GOT3 (cell line): ENCODE measurements at regions not wholly inside any gene's neighbourhood (a gene's known extent, or its start where the extent isn't known, plus 50 kb on each side); places are given as distances from the start of the nearest gene placed in this dataset.

Source experiments
- DNase-seq: peaks from one replicate; lab custom pipeline; 2025; ENCODE audit warnings: mixed read lengths; lab: John Stamatoyannopoulos, UW

DNA sequence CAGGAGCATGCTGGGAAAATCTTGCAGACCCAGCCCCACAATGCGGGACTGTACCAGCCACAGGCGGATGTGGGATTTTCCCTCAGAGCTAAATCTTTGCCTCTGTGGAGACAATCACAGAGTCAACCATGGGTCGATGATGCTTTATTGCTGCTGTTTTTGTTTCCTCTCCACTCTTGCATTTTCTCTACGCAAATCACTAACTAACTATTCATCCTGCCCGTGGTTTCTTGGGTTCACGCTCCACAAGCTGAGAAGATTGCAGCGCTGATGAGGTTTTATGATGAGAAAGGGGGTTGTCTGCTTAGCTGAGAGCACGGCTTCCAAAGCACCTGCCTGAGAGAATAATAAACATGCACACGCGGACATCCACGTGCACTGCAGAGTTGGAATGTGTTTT lies 500.2 kb upstream of the ADAMTS16 start:
- DNase-seq = no peak

DNA sequence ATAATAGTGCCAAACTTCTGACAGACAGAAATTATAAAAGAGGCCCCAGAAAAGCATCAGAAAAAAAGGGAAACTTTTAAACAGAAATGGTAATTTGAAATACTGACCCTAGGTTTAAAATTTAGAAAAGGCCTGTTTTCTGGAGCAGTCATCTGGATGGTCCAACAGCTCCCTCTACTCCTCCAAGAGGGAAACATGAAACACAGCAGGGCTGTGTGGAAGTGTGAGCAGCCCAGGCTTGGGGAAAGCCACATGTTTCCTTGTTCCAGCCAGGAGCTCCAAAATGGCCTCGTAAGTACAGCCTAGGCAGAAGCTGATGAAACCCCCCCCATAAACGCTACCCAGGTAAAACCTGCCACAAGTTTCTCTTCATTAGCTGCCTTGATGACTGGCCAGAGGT lies 499.3 kb upstream of the ADAMTS16 start:
- no peak for DNase-seq

DNA sequence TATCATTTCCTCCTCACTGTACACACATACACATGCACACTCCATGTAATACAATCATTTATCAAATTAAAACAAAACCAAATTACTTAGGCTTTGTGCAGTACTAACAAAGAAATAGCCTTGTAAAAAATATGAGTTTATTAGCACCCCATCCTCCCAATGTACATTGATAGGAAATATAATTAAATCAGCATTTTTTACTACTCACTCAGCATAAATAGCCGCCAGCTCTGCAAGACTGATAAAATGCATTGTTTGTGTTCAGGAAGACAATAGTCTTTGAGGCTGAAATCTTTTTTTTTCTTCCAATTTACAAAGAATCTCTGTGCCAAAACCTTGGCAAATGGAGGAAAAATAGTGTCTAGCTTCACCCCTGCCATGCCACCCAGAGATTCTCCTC lies 497.6 kb upstream of the ADAMTS16 start:
- no peak for DNase-seq

DNA sequence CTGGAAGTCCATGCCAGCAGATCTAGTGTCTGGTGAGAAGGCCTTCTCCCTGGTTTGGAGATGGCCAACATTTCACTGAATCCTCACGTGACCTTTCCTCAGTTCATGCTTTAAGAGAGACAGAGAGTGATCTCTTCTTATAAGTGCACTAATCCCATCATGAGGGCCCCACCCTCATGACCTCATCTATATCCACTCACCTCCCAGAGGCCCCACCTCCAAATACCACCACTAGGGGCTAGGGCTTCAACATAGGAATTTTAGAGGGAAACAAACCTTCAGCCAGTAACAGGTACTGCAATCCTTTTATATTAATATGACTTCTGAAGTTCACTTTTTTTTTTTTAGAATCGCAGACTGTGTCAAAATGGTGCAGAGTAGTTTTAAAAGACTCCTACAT lies 496.9 kb upstream of the ADAMTS16 start:
- no peak for DNase-seq

DNA sequence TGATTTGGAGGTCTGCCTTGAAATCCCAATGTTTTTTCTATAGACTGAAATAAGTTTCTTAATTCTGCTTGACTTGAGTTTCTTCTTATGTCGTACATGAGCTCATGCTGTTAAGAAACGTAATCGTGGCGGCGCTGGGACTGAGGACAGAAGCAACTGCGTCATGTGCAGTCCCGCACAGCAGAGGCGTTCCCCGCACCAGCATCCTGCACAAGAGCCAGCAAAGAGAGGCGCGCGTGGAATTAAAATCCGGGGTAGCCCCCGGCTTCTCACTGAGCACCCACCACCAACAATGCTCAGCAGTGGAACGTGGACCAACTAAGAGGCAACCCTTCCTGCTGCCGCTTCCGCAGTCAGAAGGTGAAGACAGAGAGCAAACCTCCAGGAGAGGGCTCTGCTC lies 496.2 kb upstream of the ADAMTS16 start:
- no peak for DNase-seq

DNA sequence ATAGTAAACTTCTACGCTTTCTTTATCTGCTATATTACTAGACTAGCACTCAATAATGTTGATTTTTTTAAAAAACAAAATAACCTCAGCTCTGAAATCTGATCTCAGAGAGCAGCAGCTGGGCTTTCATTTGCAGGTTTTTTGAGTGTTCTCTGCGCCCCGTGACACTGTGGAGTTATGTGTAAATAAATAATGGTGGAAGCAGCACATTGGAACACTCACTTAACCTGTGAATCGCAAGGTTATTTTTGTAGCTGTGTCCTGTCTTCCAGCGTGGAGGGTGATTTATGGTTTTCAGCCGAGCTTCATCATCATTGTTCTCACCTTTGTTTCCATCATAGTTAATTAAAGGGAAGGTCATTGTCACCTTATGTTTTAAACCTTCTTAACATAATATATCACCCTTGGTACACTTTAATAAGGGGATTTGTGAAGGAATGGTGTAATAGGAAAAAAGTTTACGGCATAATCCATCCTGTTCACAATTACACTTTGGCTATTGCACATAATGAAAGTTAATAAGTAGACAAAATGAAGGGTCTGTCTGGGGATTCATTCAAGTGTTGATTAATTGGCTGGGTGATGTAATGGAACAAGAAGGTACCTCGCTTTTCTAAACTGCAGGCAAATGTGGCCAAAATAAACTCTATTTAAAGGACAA lies 493.3 kb upstream of the ADAMTS16 start:
- no peak for DNase-seq

DNA sequence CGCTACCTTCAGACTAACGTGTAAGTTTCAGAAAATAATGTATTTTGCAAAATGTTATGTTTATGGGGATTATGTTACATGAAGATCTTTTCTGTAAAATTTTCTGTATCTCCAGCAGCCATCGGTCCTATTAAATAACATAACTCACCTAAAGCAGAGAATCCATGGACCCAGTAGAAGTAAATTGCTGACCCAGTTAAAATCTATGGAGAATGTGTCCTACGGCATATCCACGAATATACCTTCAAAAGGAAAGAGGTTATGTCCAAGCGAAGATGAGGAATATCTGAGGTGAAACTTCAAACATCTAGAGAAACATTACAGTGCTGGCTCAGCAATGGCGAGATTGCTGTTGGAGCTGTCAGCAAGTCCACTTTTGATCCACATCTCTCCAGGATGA lies 492.2 kb upstream of the ADAMTS16 start:
- no peak for DNase-seq

DNA sequence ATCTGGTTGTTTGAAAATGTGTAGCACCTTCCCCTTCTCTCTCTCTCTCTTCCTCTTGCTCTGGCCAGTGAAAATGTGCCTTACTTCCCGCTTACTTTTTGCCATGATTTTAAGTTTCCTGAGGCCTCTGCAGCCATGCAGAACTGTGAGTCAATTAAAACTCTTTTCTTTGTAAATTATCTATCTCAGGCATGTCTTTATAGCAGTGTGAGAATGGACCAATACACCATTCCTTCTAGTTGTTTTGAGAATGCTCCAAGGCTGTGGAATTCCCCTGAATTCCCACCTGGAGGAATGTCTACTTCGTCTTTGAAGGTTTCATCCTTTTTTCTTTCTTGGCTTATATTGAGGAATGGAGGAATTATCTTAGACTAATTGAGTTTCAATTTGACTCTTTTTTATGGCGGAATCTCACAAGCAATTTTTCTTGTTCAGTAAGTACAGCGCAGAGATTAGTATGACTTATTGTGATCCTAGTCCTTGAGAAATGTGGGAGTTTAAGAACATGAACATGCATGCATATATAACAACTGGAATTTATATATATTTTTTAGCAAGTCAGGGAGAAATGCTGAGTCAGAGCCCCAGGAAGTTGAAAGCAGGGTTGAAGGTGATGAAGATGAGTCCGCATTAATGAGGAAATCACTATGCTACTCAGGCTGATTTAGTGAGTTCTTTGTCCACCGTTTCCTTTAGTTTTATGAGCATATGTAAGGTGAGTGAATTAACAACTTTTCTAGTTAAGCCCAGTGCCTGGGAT lies 488.1 kb upstream of the ADAMTS16 start:
- DNase-seq = no peak

DNA sequence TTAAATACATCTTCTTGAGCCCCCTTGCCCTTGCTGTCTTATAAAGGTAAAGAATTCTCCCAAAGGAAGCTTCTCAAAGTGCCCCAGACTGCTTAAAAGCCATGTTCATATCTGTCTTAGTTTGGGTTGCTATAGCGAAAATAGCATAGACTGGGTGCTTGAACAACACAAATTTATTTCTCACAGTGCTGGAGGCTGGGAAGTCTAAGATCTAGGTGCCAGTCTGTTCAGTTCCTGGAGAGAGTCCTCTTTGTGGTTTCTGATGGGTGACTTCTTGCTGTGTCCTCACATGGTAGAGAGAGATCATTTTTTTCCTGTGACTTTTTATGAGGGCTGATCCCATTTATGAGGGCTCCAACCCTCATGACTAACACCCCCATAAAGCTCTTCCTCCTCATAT lies 486.7 kb upstream of the ADAMTS16 start:
- no peak for DNase-seq

DNA sequence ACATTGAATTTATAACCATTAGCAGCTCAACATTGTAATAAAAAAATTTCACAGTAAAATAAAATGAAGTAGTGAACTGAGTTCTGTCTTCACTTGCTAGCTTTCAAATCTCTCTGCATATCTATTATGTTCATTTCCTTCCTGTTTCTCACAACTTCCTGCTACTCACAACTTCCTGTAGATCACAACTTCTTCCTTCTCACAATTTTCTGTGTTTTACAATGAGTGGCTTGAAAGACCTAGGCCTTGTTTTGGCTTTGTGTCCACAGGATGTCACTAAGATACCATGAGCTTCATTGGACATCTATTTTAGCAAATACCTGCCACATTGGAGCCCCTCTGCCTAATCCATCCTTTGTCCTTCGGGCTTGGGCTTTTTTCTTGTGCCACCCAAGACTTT lies 480.3 kb upstream of the ADAMTS16 start:
- no peak for DNase-seq

DNA sequence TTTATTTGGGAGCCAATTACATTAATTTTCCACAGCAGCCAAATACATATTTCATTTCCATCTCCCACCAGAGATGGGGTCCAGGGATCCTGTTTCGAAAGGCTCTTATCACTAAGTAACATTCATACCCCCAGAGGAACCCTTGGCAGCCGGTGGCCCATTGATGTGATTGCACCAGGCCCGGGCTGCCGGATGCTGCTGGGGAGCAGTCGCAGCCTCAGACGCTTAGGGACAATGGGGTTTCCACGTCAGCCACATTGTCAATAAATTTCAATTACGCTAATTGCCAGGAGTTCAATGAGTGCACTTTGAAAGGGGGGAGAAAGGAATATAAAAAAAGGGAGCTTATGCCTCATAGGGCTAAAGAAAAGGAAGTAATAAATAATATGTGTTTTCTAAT lies 478.8 kb upstream of the ADAMTS16 start:
- DNase-seq = no peak

DNA sequence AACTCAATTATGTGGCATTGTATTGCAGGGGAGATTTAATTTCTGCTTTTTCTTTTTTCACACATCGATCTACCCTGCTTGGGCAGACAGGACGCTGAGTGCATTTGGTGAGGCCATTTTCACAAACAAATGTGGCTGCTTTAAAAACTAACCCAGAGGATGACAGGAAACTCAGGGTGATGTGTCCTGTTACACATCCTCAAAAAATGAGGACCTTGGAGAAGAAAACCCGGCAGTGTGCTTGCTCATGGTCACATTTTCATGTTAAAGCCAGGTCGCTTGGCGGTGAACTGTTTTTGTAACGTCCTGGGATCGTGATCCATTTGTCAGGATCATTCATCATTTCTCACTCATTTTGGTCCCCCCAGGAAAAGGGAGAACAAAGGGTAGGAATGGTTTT lies 478.3 kb upstream of the ADAMTS16 start:
- no peak for DNase-seq

DNA sequence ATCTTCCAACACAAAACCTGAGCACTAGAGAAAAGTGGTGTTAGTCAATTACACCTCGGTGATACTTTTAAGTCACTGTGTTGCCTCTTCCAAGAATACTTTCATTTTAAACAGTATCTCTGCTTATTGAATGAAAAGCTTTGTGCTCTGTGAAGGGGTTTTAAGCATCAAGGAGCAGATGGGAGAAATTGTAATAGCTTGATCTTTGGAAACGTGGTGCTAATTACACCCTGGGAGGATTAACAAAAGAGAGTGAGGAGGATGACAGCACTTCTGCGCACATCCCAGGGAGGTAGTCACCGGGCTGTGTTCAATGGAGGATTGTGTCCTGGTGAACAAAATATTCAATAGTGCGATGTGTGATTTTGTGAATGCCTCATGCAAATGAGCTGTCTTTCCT lies 477.4 kb upstream of the ADAMTS16 start:
- no peak for DNase-seq

DNA sequence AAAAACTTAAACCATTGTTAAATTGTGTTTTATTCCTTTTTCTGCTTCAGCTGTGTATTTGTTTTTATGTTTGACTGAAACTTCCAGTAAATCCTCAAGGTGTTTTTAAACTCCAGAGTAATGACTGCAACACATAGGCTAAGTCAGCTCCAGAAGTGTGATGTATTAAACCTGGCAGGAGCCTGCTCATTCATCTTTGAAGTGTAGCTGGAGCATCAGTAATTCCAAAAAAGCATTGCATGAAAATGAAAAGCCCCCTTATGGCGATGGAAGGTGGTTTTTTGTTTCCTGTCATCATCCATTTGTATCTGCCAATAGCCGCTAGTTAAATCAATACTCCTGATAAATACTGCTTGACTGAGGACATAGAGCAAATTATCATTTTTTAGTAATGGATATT lies 474.2 kb upstream of the ADAMTS16 start:
- DNase-seq = no peak

DNA sequence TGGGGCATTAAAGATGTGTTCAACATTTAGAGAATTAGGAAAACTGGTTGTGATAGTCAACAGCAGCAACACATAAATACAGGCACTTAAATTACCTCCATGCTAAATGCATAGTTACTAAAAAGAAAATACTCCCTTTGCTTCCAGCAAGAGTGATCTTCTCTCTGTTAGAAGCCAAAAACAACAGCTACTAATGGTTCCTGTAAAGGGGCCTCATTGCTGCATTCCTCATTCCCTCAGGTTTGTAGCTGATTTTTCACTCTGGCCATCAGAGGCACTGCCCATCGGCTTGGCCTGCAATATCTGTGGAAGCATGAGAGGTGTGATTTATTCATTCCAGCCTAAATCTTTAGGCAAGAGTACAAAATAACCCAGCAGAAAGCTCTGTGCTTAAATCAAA lies 466.0 kb upstream of the ADAMTS16 start:
- no peak for DNase-seq

DNA sequence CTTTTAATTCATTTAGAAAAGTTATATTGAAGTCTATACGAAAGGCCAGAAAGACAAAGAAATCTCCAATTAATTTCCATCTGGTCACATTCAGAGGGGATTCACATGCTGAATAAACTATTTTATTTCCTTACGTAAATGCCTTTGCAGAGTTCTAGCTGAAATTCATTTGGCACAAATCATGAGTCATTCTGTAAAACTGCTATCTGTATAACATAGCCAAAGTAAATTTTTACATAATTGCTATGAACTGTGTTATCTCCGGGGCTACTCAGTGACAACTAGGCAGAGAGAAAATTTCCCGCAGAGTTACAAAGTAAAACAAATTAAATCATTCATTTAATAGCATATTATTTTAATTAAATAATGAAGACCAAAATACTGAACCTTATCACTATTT lies 463.2 kb upstream of the ADAMTS16 start:
- no peak for DNase-seq

DNA sequence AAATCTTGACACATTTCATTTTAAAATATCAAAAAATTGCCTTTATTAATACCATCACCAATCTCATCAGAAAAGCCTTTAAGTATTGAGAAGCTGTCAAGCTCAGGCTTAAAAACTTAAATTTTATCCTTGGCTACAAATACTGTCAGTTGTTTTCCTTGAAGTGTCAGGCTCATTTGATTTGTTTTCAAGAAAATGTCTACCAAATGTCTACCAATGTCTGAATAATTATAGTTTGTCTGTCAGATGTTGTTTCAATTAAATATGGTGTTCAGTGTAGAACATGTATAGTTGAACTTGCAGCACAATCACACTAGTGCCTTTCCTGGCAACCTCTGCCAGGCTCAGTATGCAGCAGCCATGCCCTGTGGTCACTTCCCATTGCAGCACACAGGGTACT lies 455.2 kb upstream of the ADAMTS16 start:
- DNase-seq = no peak

DNA sequence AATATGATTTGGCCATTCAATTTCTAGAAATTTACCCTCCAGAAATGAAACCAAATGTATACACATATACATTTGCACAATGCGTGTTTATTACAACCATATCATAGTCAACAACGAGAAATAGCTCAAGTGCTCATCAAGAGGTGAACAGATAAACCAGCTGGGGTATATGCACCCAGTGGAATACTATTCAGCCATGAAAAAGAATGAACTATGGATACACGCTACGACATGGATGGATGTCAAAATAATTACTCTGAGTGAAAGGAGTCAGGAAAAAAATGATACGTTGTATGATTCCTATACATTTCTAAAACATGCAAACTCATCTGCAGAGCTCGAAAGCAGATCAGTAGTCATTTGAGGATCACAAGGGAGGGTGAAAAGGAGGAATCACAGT lies 441.5 kb upstream of the ADAMTS16 start:
- no peak for DNase-seq

DNA sequence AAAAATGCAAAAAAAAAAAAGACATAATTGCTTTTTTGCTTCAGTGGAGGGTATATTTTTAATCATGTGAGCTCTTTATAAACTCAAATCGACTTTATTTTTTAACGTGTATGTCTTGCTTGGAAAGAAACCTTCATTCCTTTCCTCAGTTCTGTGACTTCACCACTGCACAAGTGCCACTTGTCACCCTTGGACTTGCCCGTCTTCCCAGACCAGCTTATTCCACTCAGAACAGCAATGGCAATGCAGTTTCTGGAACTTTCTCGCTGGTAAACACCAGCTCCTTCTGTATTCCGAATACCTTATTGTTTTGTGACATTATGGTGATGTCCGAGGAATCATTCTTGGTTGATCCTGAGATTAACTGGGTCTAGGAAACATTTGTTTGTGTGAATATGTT lies 440.5 kb upstream of the ADAMTS16 start:
- DNase-seq = no peak

DNA sequence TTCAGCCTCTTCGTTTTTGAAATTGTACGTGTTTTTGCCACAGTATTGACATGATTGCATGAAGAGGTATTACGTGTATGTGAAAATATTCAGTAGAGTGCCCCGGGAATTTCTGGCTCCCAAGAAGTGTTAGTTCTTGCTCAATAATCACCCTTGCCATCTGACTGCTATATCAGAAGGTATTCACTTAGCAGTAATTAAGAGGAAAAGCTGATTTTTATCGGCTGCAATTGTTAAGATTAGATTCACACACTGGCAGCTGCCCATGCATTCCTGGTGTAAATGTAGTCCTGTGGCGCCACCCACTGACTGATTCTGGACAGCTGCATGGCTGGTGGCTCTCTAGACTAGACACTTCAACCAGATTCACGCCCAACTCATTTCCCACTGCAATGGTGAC lies 440.1 kb upstream of the ADAMTS16 start:
- DNase-seq = no peak

DNA sequence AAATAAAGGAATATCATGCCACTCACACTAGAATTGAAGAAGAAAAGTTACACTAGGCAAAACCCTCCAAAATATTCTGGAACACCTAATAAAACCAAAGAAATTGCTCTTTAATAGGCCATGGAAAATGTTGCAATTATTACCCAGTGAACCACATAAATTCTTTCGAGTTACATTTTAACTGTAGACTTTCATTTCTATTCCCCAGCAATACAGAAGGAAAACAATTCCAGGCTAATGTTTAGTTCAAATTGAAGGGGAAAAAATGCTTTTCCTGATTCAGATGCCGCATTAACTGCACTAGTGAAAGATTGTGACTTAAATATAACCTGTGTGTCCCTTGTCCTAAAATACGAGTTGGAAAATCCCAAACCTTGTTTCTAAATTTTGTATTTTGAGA lies 439.3 kb upstream of the ADAMTS16 start:
- no peak for DNase-seq

DNA sequence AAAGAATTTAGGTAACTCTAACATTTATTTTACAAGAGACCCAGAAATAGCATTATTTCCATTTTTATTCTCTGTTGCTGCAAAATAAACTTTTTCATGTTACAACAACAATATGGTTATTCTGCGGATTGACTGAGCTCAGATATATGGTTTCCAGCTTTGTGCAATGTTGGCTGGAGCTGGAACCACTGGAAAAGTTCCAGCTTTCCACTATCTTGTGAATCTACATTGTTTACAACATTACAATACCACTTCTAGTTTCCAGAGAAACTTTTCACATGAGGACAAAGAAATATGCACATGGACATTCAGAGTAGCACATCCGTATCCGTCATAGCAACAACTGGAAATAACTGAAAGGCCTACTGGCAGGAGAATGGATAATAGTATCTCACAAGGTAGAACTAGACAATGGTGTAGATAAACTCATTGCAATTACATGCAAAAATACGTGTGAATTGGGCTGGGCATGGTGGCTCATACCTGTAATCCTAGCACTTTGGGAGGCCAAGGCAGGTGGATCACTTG lies 436.1 kb upstream of the ADAMTS16 start:
- no peak for DNase-seq

DNA sequence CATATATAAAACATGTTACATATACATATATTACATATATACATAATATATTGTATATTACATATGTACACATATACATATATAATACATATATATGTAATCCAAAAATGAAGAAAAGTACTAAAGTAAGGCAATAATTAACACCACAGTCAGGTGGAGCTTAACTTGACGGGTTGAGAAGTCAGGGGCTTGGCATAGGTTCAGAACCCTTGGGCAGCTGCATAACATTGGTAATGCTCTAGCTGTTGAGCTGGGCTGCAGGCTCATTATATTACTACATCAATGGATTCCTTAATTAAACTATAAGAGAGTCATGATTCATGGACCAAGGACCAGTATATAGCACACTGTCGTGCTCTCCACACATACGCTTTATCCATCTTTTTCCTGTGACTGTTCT lies 435.2 kb upstream of the ADAMTS16 start:
- no peak for DNase-seq

DNA sequence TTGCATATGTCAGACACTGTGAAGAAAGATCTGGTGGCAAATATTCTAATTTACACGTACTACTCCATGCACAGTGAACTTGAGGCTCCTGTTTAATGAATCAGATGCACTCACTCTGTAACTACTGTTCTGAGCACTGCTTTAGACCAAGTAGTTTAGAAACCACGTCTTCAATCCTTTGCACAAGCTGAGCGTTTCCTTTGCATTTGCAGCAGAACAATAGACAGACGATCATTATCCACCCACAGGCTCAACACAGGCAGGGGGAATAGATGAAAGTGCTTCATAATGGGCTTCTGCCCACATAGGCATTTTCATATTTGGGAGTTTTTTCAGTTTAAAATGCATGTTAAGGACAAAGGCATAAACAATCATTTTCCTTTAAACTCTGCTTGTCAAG lies 423.3 kb upstream of the ADAMTS16 start:
- DNase-seq = no peak
